ENCODE measurements at regions not wholly inside any gene's neighbourhood (a gene's known extent, or its start where the extent isn't known, plus 50 kb on each side); places are given as distances from the start of the nearest gene placed in this dataset.

GRCh38 chr10:78699971-78700370 is 368.8 kb upstream of the ZMIZ1 start:
- DNase-seq: no peak

- DNase-seq: no peak
Measured at GRCh38 chr10:78700413-78700812, 368.4 kb upstream of the ZMIZ1 start.

- no peak for DNase-seq
Measured at GRCh38 chr10:78700816-78701520, 367.8 kb upstream of the ZMIZ1 start.

- DNase-seq: no peak
Measured at GRCh38 chr10:78702186-78702585, 366.6 kb upstream of the ZMIZ1 start.

- DNase-seq: no peak
Measured at GRCh38 chr10:78702876-78703275, 365.9 kb upstream of the ZMIZ1 start.

GRCh38 chr10:78703593-78703992 is 365.2 kb upstream of the ZMIZ1 start:
- peak; percentile 57 for DNase-seq

- DNase-seq: no peak
Measured at GRCh38 chr10:78706256-78706655, 362.5 kb upstream of the ZMIZ1 start.

GRCh38 chr10:78706726-78707540 is 361.8 kb upstream of the ZMIZ1 start:
- no peak for DNase-seq

- DNase-seq: no peak
Measured at GRCh38 chr10:78707745-78708144, 361.0 kb upstream of the ZMIZ1 start.

- DNase-seq: no peak
Measured at GRCh38 chr10:78712147-78712546, 356.6 kb upstream of the ZMIZ1 start.

GRCh38 chr10:78713659-78714058 is 355.1 kb upstream of the ZMIZ1 start:
- no peak for DNase-seq

GRCh38 chr10:78714225-78714624 is 354.5 kb upstream of the ZMIZ1 start:
- no peak for DNase-seq

- no peak for DNase-seq
Measured at GRCh38 chr10:78715435-78715834, 353.3 kb upstream of the ZMIZ1 start.

GRCh38 chr10:78716043-78716660 is 352.6 kb upstream of the ZMIZ1 start:
- DNase-seq: no peak

GRCh38 chr10:78717200-78717599 is 351.6 kb upstream of the ZMIZ1 start:
- DNase-seq: no peak

GRCh38 chr10:78718032-78718572 is 350.7 kb upstream of the ZMIZ1 start:
- DNase-seq: no peak

- DNase-seq: no peak
Measured at GRCh38 chr10:78719276-78719675, 349.5 kb upstream of the ZMIZ1 start.

GRCh38 chr10:78720091-78720490 is 348.7 kb upstream of the ZMIZ1 start:
- no peak for DNase-seq

- no peak for DNase-seq
Measured at GRCh38 chr10:78721231-78721630, 347.5 kb upstream of the ZMIZ1 start.

- no peak for DNase-seq
Measured at GRCh38 chr10:78724846-78725245, 343.9 kb upstream of the ZMIZ1 start.

GRCh38 chr10:78726171-78726570 is 342.6 kb upstream of the ZMIZ1 start:
- no peak for DNase-seq

- no peak for DNase-seq
Measured at GRCh38 chr10:78727251-78727650, 341.5 kb upstream of the ZMIZ1 start.

GRCh38 chr10:78727728-78728127 is 341.0 kb upstream of the ZMIZ1 start:
- DNase-seq: no peak

GRCh38 chr10:78728176-78728575 is 340.6 kb upstream of the ZMIZ1 start:
- no peak for DNase-seq

Data from left hindlimb (tissue), 1 donor.